ENCODE measurements at regions not wholly inside any gene's neighbourhood (a gene's known extent, or its start where the extent isn't known, plus 50 kb on each side); places are given as distances from the start of the nearest gene placed in this dataset.
"Not testable (repeated sequence)": the region's sequence is repeated elsewhere in the genome, so short reads cannot be mapped to it uniquely, and the experiment has no call there.

GRCh38 chr2:67318563-67318962 lies 78.6 kb upstream of the ETAA1 start:
- DNase-seq: no peak

GRCh38 chr2:67318993-67319481 lies 78.1 kb upstream of the ETAA1 start:
- no peak for DNase-seq

DNA sequence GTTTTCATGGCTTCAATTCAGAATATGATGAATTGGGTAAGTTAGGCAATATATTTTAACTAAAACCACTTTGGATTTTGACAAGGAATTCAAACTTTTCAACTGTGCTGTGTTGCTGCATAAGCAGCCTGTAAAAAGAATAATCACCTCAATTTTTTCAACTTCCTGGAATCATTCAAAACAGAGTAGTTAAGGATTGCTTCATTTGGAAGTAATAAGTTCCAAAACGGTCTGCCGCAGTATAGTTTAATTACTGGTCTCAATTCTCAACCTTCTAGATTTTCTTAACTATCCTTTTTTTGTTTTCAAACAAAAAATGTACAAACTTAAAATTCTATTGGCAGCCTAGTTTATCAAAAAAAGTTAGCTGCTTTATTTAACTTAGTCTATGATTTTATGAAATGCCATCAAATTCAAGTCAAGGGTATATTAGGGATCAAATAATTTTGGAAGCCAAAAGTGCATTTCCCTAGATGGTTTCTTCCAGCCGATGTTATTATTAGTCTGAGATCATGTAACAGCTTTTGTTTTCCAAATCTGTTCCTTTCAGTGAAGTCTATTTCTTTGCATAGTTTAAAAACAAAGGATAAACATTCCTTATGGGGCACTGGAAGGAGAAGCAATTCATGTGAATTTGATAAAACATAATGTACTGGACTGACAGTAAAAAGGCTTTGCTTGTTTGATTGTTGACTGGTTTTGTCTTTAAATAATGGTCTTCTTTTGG lies 76.1 kb upstream of the ETAA1 start:
- no peak for DNase-seq

GRCh38 chr2:67321588-67321903 lies 75.6 kb upstream of the ETAA1 start:
- no peak for DNase-seq

DNA sequence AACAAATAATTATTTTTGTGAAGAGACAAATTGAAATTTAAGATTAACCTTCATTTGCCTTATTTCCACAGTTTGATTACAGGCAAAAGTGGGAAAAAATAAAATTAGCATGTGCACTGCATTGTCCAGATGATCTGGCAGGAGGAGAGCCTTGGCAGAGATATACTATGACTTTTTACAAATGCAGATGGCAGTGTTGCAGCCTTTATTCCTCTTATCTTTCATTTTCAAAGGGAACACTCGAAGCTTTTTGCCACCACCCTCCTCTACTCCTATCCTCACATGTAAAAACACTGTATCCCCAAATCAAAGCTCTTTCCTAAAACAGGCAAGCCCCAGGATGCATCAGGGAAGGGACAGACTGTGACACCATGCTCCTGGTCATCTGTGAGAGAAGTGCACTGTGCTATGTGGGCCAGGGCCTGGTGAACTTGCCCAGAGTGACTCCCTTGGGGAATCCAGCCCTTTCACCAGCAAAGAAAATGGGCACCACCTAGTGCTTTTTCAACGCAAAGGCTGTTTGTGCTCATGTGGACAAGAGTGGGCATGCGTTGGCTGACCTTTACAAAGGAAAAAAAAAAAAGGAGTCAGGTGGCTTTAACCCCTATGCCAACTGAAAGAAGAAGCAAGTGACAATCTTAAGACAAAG lies 74.7 kb upstream of the ETAA1 start:
- no peak for DNase-seq

DNA sequence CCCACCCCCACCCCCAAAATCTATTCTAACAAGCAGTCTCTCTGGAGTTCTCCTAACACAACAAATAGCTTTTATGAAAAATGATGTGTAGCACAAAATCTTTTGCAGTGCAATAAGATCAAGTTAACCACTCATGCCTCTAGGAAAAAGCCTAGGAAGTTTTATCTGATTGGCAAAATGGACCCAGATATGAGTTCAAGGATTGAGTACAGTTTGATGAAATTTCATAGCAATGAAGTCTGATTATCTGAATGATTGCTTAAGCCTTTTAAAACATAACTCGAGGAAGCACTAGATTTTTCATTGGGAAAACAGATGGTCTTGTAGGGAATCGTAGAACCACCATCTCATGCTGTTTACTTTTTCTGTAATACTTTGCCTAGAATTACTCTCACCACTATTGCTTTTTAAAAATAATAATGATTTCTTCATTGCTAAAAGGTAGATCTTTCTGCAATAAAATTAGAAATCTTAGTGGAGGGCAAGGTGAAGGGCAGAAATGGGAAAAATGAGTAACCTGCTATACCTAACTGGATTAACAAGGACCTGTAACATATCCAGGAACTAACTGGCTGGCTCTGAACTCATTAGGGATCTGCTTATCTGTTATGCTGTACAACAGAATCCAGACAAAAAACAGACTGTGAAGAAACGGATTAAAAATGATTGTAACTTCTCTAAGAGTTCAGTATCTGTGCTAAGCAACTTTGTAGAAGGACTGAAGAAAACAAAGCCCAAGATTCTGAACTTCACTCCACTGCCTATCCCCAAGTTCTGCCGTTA lies 73.7 kb upstream of the ETAA1 start:
- DNase-seq: no peak

- DNase-seq: no peak
Measured at GRCh38 chr2:67329513-67329912, 67.6 kb upstream of the ETAA1 start.

DNA sequence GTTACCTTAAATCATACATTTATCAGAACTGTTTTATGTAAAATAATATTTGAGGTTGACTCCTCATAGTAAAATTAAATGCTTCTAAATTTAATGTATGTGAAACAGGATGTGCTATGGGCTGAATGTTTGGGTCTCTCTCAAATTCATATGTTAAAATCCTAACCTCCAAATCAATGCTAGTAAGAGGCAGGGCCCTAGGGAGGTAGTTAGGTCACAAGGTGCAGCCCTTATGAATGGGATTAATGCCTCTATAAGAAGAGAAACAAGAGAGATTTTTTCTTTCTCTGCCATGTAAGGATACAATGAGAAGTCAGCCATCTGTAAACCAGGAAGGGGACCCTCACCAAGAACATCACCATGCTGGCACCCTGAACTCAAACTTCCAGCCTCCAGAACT lies 67.2 kb upstream of the ETAA1 start:
- no peak for DNase-seq

DNA sequence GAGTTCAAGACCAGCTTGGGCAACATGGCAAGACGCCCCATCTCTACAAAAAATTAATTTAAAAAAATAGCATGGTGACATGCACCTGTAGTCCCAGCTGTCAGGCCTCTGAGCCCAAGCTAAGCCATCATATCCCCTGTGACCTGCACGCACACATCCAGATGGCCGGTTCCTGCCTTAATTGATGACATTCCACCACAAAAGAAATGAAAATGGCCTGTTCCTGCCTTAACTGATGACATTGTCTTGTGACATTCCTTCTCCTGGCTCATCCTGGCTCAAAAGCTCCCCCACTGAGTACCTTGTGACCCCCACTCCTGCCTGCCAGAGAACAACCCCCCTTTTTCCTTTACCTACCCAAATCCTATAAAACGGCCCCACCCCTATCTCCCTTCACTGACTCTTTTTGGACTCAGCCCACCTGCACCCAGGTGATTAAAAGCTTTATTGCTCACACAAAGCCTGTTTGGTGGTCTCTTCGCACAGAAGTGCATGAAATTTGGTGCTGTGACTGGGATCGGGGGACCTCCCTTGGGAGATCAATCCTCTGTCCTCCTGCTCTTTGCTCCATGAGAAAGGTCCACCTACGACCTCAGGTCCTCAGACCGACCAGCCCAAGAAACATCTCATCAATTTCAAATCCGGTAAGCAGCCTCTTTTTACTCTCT lies 65.6 kb upstream of the ETAA1 start:
- not testable (repeated sequence) for DNase-seq

- DNase-seq: no peak
Measured at GRCh38 chr2:67337903-67338302, 59.2 kb upstream of the ETAA1 start.

DNA sequence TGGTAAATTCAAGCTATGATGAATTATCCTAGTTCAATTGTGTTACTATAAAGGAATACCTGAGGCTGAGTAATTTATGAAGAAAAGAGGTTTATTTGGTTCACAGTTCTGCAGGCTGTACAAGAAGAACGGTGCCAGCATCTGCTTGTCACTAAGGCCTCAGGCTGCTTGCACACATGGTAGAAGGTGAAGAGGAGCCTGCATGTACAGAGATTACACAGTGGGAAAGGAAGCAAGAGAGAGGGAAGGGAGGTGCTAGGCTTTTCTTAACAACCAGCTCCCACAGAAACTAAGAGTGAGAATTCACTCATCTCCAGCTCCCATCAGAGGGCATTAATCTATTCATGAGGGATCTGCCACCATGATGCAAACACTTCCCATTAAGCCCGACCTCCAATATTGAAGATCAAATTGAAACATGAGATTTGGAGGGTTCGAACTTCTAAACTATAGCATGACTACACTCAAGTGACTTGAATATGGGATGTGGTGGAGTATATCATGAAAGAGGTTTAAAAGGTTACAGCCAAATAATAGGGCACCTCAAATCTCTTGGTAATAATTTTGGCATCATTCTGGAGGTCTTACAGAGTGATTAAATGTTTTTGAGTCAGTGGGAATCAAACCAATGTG lies 58.4 kb upstream of the ETAA1 start:
- DNase-seq: no peak

DNA sequence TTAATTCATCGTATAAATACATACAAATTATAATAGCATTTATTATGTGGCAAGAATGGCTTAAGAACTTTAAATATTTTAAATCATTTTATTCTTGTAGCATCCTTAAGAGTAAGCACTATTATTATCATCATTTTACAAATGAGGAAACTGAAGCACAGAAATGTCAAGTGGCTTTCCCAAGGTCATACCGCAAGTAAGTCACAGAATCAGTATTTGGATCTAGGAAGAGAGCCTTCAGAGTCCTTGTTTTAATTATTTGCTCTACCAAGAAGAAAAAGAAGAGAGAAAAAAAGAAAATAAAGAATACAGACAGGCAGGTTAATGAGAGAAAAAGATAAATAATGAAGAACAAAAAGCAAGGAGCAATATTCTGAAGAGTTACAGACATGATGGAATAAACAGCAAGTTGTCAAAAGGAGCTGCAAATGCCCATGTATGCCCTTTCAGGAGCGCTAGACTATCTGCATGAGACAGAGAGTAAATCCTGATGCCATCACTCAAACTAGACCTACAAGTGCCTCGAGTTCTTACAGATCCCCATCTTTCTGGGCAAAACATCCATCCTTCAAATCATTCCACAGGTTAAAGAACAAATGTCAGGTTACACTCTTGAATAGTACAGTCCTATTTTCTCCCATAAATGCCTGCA lies 57.8 kb upstream of the ETAA1 start:
- no peak for DNase-seq

GRCh38 chr2:67340133-67341011 lies 56.8 kb upstream of the ETAA1 start:
- no peak for DNase-seq

DNA sequence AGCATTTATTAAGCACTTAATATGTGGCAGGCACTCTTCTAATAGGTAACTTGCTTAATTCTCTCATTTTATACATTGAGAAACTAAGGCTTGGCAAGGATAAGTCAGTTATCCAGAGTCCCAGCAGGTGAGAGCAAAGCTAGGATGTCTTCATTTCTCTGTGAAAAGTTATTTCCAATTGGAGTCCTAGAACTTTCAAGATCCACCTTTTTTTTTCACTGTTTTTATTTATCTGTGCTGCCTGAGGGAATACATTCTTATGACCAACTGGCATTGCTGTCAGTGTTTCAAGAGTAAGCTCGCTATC lies 56.2 kb upstream of the ETAA1 start:
- DNase-seq: no peak

DNA sequence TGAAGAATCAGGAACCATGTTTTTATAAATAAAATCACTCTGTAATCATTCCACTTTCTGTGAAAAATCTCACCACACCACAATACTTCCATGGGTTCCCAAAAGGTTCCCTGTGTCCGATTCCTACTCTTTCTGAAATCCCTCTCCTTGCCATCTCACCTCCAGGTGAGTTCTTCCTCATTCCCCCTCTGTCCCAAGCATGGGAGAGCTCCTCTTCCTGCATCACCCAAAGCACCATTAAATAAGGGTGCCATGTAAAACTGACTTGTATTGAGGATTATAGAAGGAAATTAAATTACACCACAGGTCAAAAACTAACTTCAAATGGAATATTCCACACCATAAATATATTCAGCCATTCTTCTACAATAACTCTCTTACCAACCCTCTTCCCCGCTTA lies 55.8 kb upstream of the ETAA1 start:
- no peak for DNase-seq

DNA sequence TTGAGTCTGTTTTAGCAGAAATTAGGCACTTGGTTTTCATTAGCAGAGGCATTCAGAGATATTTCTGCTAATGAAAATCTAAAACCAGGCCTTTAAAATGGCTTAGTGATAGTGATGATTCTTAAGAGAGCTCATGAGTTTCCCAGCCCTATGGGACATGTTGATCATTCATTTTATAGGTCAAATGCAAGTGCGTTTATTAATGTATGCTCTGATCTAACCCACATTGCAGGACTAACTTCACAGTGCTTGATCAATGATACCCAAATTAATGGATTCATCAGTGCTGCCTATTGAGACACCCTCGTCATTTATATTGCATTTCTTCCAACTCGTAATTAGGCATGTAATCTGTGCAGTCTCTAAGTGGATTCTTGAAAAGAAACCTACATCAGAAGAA lies 54.7 kb upstream of the ETAA1 start:
- no peak for DNase-seq

DNA sequence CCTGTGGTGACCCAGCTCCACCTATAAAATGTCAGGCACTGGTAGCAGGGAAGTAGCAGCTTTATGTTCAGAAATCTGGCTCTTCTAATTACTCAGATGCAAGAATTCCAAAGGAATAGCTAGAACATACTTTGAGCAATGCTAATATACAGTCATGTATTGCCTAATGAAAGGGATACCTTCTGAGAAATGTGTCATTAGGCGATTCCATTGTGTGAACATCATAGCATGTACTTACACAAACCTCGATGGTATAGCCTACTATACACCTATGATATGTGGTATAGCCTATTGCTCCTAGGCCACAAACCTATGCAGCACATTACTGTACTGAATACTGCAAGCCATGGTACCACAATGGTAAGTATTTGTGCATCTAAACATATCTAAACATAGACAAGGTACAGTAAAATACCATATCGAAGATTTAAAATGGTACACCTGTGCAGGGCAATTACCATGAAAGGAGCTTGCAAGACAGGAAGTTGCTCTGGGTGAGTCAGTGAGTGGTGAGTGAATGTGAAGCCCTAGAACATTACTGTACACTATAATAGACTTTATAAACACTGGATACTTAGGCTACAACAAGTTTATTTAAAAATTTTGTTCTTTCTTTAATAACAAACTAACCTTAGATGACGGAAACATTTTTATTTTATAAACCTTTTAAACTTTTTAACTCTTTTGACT lies 50.3 kb upstream of the ETAA1 start:
- no peak for DNase-seq

All from amniotic stem cell (primary cell).